ENCODE measurements at regions not wholly inside any gene's neighbourhood (a gene's known extent, or its start where the extent isn't known, plus 50 kb on each side); places are given as distances from the start of the nearest gene placed in this dataset.

DNA sequence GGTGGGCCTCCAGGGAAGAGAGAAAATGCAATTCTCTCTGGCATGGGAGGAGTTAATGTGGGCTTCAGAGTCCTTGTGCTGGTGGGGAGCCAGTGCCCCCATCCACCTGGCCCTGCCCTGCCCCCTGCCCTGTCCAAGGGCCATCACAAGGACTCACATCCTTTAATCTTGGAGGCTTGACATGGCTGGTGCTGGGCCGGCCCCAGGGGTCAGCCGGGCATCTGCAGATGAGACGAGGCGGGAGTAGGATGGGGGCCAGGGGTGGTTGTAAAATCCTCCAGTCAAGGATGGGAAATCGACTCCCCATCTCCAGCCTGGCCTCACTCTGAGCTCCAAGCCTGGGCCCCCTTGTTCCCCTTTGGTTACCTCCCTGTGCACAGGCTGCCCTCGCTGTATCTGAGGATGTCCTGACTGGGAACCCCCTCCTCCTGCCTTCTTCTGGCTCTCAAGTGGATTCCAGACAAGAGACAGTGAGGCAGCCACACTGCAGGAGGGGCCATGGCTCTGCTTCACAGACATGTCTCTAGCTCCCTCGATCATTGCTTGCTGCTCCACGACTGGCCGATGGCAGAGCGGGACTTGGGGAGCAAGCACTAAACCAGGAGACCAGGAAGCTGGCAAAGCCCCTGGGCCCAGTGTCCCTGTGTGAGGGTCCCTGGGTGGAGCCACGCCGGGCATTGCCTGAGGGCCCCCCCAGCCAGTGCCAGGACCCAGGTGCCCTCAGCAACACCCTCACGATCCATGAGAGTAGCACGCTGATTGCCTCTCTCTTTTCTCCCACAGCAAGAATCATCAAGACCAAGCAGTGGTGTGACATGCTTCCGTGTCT, 1120.5 kb downstream of the BRD1 start:
- TF ChIP-seq TBP (CRISPR knock-in tag; IDR thresholded peaks at IDR 0.05) (no peak), ZNF317 (CRISPR knock-in tag; IDR thresholded peaks at IDR 0.05) (no peak), ZNF569 (CRISPR knock-in tag; IDR thresholded peaks at IDR 0.05; ENCODE audit: borderline replicate concordance) (no peak), GTF2F1 (IDR thresholded peaks at IDR 0.05; ENCODE audit: low read length) (no peak), ZNF253 (CRISPR knock-in tag; IDR thresholded peaks at IDR 0.05; ENCODE audit: borderline replicate concordance) (no peak)

Data from HepG2 (cell line).